Activated CD8-positive, alpha-beta memory T cell treated with anti-CD3 and anti-CD28 coated beads, Interleukin-2, amount 50 U/mL, for 4 hours (primary cell): ENCODE measurements at regions not wholly inside any gene's neighbourhood (a gene's known extent, or its start where the extent isn't known, plus 50 kb on each side); places are given as distances from the start of the nearest gene placed in this dataset.

Source experiments
- DNase-seq: peaks from one replicate; pipeline ENCODE4 v3.0.0-alpha.2; 2020

GRCh38 chr2:128439031-128439790, 120.5 kb upstream of the HS6ST1 start:
- DNase-seq, result peak; percentile 1

- DNase-seq, result peak; percentile 3
Observed at GRCh38 chr2:128439791-128440665, 121.4 kb upstream of the HS6ST1 start.

- peak; percentile 9 for DNase-seq
Observed at GRCh38 chr2:128440666-128441340, 122.1 kb upstream of the HS6ST1 start.

GRCh38 chr2:128441341-128442052, 122.8 kb upstream of the HS6ST1 start:
- DNase-seq, result peak; percentile 6

- DNase-seq, result peak; percentile 8
Observed at GRCh38 chr2:128442053-128442751, 123.5 kb upstream of the HS6ST1 start.

- peak; percentile 1 for DNase-seq
Observed at GRCh38 chr2:128442891-128443302, 124.2 kb upstream of the HS6ST1 start.

- peak; percentile 9 for DNase-seq
Observed at GRCh38 chr2:128444121-128444771, 125.6 kb upstream of the HS6ST1 start.

GRCh38 chr2:128444816-128445522, 126.3 kb upstream of the HS6ST1 start:
- no peak for DNase-seq

- DNase-seq, result peak; percentile 1
Observed at GRCh38 chr2:128445523-128445900, 126.8 kb upstream of the HS6ST1 start.

- DNase-seq, result peak; percentile 5
Observed at GRCh38 chr2:128446049-128446873, 127.6 kb upstream of the HS6ST1 start.

GRCh38 chr2:128446874-128447537, 128.3 kb upstream of the HS6ST1 start:
- DNase-seq, result peak; percentile 8

- DNase-seq, result peak; percentile 5
Observed at GRCh38 chr2:128447538-128447995, 128.9 kb upstream of the HS6ST1 start.

- peak; percentile 4 for DNase-seq
Observed at GRCh38 chr2:128448331-128449225, 129.9 kb upstream of the HS6ST1 start.

GRCh38 chr2:128449226-128450061, 130.8 kb upstream of the HS6ST1 start:
- peak; percentile 8 for DNase-seq

- DNase-seq, result peak; percentile 1
Observed at GRCh38 chr2:128450211-128451024, 131.8 kb upstream of the HS6ST1 start.
